NCI-H446 treated with DMSO at 0.1 percent for 48 hours (cell line): ENCODE measurements at regions not wholly inside any gene's neighbourhood (a gene's known extent, or its start where the extent isn't known, plus 50 kb on each side); places are given as distances from the start of the nearest gene placed in this dataset.

Experiments
- DNase-seq: peaks from one replicate; lab custom pipeline; 2025; lab: John Stamatoyannopoulos, UW

DNA sequence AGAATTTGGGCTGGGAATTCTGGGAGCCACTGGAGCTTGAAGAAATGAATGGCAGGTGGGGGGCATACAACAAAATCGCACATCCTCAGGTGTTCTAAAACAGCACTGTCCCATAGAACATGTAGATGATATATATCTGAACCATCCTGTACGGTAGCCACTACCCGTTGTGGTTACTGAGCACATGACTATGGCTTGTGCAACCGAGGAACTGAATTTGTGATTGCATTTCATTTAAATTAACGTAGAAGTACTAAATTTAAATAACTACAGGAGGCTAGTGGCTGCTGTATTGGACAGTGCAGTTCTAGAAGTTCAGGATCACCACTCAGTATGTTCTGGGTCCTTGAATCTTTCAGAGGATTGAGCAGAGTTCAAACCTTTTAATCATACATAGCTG, 172.4 kb downstream of the PHETA1 start:
- DNase-seq, result no peak

DNA sequence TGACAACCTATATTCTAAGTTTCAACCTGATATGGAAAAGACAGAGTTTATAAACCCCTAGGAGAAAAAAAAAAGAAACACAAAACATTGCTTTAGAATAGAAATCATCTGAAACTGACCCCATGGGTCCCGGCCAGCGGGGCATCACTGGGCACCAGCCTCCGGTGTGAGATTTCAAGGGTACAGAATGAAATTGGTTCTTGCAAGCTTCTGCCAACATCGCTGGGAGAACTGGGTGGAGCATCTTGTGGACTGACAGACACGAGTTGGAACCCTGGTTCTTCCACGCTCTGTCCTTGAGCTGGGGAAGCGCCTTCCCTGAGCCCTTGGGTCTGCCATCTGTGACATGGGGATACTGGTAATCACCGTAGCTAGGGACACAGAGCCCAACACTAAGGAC, 173.6 kb downstream of the PHETA1 start:
- no peak for DNase-seq

DNA sequence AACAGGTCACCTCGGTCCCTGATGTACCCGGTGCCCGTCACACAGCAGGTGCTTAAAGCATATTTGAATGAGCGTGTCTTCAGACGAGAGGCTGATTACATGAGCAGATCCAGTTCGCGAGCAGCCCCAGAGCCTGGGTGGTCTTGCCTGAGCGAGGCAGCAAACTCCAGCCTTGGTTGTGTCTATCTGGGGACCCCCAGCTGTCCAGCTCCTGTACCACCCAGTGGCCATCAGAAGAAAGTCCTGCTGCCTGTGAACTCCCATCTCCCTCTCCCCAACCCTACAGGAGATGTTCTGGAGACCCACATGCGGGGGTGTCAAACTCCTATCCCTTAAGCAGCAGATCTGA, 174.2 kb downstream of the PHETA1 start:
- no peak for DNase-seq

DNA sequence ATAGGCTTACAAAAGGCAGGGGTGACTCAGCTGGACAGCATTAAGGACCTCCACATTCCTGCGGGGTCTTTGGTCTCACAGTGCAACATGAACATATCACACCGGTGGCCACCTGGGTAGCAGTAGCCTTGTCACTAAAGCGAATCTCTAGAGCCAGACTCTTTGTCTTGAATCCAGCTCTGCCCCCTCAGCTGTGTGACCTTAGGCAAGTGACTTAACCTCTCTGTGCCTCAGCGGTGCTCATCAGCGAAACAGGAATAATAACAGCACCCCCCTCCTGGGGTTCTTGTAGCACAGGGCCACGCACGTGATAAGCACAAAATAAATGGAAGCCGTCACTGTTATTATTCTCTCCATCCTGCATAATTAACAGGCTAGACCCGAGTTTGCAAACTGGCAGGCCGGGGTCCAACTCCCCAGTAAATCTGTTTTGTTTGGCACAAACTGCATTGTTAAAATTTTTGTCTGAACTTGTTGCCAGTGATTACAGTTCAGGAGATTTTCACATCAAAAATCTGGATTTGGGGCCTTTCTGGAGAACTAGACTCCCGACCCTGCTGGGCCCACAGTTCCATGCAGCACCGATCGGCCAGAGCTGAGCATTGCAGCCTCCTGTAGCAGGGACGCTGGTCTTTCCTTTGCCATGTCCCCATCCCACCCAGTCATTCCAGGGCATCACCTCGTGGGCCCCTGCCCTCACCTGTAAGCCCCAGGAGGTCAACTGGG, 174.8 kb downstream of the PHETA1 start:
- no peak for DNase-seq

DNA sequence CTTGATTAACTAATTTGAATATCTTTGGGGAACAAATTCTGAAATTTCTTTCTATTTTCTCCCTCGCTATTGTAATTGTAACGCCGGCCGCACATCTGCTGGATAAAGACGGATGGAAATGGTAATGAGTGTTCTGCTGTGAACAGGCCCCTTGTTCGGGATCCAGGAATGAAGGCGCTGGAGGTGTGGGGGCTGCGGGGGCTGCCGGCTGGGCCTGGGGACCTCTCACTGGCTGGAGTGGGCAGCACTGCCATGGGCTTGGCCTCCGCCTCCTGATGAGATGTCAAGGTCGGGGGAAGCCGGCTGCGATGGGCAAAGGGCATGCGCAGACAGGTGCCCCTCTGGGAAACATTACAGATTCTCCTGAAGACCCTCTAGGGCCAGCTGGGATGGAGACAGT, 175.4 kb downstream of the PHETA1 start:
- no peak for DNase-seq

DNA sequence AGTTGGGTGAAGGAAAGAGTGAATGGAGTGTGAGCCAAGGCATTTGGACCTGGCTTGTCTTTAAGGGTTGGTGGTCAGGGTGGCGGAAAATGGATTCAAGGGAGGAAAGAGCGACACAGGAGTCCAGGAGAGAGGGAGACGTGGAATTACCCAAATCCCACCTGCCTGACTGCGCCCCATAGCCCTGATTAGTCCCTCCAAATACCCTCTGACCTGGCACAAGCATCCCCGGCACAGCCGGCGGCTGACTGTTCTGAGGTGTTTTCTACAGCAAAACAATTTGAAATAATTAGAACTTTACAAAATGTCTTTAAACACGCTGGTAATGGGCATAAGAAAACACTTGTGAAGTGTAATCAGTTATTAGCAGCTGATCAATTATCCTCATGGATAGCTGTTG, 175.8 kb downstream of the PHETA1 start:
- DNase-seq, result no peak

DNA sequence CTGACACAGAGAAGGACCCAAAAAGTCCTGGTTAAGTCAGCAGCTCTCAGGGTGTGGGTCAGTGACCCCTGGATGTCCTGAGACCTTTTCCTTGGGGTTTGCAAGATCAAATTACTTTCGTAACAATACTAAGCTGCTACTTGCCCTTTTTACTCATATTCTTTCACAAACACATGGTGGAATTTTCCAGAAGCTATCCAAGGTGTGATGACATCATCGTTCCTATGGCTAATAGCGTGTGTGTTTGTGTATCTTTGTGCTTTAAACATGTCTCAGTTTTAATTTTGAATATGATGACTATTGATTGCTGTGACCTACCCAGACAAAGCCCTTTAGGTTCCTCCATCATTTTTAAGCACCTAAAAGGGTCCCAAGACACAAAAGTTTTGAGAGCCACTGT, 176.2 kb downstream of the PHETA1 start:
- no peak for DNase-seq

DNA sequence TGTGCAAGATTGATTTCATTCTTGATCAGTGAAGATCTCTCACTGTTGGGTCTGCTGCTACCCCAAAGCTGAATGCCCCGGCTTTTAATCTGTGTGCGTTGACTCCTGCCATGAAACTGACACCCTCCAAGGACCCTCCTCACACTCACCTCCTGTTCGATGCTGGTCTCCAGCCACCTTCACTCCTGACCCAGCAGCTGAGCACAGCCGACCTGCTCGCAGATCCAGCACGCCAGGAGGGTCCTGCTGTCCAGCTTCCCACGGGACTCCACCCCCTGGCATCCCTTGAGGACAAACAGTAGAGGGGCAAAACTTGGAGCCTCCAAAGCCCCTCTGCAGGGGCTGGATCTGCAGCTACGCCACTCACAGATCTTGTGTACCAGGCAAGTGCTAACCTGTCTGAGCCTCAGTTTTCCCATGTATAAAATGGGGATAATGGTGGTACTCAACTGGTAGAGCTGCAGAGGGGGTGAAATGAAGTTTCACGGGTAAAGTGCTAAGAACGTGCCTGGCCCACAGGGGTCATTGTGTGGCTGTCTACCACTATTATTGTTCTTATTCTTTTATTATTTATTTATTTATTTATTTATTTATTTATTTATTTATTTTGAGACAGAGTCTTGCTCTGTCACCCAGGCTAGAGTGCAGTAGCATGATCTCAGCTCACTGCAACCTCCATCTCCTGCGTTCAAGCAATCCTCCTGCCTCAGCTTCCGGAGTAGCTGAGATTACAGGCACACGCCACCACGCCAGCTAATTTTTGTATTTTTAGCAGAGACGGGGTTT, 178.0 kb downstream of the PHETA1 start:
- no peak for DNase-seq

DNA sequence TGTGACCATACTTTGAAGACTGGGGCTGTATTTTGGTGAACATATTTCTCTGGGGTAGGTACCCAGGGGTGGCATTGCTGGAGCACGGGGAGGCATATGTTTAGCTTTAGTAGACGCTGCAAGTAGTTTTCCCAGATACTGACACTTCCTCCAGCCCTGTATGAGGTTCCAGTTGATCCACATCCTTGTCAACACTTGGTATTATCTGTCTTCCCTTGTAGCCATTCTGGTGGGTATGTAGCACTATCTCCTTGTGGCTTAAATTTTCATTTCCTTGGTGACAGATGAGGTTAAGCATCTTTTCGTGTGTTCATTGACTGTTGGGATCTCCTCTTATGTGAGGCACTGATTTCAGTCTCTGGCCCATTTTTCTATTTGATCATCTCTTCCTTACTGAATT, 179.1 kb downstream of the PHETA1 start:
- DNase-seq, result no peak

DNA sequence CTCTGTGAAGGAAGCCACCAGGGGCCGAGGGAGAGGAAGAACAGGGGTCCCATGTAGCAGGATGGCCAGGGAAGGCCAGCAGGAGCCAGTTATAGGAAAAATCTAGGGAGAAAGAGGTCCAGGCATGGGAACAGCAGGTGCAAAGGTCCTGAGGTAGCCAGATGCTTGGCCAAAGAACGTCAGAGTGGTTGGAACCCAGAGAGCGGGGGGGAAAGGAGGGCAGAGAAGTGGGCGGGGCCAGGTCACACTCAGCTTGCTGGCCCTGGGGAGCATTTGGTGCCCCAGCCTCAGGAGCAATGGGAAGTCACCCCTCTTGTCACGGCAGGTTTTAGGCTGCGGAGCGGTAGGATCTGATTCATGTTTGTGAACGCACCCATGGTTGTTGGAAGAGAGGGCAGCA, 180.5 kb downstream of the PHETA1 start:
- no peak for DNase-seq

DNA sequence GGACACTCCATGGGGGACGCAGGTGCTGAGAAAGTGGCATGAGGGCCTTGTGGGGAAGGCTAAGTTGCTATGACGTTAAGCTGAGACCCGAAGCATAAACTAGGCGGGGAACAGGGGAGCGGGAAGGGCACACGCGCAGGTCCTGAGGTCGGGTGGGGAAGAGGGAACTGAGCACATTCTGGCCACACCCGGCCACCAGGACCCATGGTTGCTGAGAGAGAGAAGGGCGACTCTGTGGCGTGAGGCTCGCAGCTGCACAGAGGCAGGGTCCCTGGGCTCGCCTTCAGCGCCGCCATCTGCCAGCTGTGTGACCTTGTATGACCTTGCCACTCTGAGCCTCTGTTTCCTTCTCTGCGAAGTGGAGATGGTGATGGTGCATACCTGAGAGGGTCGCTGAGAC, 182.5 kb downstream of the PHETA1 start:
- DNase-seq, result no peak

DNA sequence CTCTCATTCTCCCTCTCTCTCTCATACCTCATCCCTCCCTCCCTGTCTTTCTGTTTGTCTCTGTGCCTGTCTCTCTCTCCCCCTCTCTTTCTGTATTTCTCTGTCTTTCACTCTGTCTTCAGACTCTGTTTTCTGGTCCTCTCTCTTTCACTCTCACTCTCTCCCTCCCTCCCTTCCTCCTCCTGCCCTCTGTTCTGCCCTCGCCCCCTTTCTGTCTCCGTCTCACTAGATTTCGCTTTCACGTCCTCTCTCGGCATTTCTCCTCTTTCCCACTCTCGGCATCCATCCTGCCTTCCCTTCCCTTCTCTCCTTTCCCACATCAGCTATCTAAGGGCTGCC, 183.0 kb downstream of the PHETA1 start:
- no peak for DNase-seq

DNA sequence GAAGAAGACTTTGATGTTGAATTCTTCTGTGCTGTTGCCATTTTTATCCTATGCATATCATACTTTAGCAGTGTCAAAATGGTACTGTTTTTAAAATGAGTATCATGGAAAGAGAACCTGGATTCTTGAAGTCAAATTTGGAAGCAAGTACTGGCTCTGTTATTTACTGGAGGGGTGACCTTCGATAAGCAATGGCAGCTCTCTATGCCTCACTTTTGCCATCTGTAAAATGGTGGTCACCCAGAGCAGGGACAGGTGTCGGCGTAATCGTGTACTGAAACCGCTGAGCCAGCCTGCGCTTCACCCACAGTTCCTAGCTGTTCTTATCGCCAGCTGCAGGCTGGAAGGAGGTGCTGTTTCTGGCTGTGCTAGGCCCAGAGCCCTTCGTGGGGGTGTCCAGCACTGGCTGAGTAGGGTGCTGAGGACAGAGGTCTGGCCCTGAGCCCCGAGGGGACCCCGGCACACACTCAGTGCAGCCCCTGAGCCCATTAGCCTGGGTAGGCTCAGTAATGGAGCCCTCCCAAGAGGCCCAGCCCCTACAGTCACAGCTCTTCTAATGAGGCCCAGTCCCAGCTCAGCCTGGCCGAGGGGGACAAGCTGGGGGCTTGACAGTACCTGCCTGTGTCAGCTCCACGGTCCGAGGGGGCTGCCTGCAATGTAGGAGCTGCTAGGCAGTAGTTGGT, 183.5 kb downstream of the PHETA1 start:
- no peak for DNase-seq

DNA sequence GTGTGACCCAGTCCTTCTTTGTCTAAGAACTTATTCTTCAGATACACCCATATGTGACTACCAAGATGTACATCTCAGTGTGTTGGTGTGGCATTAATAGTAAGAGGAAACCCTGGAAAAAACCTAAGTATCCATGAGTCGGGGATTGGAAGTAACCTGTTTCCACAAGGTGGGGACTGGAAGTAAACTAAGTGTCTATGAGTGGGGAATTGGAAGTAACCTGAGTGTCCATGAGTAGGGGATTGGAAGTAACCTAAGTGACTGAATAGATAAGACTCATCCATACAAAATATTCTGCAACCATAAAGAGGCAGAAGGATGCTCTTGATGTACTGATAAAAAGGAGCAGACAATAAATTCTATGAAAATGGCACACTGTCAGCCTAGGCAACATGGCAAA, 184.7 kb downstream of the PHETA1 start:
- DNase-seq, result no peak

DNA sequence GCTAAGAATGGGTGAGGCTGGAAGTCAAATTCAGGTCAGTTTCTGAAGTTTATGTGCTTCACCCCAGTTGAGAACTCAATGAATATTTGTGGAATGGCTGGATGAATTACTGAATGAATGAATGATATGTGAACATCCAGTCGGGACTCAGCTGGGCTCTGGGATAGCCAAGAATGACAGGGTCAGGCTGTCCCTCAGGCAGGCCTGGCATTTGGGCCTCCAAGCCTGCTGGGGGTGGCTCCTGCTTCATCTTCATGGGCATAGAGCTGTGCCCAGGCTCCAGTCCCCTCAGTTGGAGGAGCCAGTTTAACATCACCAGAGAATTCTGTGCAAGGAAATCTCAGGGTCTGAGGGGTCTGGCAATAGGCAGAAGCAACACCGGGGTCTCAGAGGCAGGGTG, 185.8 kb downstream of the PHETA1 start:
- no peak for DNase-seq

DNA sequence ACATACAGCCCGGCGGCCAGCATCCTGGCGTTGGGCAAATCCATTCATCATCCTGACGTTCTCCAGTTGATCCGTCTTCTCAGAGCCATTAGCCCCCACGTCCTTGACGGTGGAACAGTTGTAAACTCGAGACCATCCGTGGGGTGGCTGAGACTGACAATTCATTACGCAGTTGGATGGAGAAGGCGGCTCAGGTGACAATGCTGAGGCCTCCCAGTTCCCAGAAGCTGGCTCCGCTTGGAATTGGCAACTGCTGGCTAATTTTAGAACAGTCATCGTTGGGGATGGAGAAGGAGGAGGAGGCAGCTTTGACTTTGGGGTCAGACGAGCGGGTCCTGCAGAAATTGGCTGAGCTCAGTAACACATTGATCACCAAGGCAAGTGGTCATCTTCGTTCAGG, 186.5 kb downstream of the PHETA1 start:
- DNase-seq, result no peak

DNA sequence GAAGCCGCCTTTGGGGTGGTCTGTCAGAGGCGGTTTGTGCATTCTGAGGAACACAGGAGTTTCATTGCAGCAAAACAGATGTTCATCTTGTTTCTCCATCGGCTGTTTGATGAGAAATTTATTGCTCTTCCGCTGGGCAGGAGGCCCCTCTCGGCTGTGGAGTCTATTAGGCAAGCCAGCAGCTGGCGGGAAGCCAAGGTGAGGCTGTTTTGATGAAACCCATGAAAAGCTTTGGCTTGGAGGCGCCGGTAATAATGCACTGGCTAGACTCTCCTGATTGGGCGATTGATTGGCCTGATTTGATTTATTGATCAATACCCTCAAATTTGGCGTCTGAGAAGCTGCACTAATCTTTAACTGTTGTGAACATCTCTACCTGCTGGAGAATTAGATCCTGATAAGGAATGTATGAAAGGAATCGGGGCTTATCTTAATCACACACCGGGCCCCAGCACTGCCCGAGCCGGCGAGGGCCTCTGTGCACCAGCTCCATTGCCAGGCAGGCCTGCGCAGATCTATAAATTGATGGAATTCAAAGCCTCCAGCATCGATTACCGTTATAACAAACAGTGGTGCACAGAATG, 187.7 kb downstream of the PHETA1 start:
- DNase-seq, result peak; percentile 59

DNA sequence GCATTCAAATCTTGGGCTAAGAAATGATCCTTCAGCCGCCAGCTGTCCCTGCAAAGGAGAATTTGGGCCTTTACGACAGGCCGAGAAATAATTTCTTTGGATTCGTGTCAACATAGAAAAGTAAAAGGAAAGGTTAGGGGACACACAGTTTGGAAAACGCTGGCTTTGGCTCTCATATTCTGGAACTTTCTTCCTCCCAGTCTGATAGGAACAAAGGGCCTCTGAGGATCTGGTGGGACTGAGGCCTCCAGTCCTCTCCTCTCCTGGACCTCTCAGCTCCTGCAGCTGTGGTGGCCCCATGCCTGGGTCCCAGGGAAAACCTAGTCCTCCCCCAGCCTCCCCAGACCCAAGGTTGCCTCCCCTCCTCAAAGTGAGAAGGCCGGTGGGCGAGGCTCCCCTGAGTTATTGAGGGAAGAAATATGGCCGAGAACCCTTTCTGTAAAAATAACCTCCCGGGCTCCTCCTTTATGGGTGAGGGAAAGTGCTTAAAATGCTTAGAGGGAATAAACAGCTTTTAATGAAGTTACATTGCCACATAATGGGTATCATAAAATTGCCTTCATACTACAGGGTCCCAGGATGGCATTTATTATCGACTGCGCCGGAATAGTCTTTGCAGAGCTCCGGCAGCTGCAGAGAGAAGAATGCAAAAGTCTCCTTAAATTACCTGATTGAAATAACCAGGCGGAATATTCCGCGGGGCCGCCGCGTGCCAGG, 188.3 kb downstream of the PHETA1 start:
- DNase-seq, result no peak

DNA sequence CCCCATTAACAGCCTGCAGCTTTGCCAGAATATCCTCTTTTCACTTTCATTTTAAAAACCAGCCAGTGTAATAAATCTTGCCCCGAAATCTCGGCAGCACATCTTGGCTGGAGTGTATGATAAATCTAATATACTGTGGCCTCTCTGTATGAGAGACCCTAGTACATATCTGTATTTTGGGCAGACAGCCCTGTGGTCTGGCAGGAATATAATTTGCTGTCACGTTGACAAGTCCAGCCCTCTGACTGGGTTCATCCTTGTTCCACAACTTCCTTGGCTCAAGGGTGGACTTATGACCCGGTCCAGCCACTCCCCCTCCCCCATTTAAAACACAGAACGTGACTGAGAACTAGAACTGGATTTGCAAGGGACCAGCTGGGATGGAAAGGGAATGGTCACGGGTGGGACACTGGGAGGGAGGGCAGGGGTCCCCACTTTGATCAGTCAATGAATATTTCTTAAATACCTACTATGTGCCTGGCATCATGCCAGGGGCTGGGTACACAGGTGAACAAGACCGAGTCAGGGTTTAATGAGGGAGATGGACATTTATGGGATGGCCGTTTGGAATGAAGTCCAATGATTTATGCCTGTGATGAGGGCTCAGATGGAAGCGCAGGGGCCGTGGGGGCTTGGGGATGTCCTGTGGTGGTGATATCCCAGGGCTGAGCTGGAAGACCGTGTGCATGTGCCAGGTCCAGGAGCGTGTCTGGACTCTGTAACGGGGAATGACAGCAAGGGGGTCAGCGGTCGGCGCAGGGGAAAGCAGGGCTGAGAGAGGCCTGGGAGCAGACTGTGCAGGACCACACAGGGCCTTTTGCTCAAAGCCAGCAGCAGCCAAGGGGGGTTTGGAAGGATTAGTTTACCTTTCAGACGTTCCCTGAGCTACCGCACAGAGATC, 190.5 kb downstream of the PHETA1 start:
- DNase-seq, result no peak

DNA sequence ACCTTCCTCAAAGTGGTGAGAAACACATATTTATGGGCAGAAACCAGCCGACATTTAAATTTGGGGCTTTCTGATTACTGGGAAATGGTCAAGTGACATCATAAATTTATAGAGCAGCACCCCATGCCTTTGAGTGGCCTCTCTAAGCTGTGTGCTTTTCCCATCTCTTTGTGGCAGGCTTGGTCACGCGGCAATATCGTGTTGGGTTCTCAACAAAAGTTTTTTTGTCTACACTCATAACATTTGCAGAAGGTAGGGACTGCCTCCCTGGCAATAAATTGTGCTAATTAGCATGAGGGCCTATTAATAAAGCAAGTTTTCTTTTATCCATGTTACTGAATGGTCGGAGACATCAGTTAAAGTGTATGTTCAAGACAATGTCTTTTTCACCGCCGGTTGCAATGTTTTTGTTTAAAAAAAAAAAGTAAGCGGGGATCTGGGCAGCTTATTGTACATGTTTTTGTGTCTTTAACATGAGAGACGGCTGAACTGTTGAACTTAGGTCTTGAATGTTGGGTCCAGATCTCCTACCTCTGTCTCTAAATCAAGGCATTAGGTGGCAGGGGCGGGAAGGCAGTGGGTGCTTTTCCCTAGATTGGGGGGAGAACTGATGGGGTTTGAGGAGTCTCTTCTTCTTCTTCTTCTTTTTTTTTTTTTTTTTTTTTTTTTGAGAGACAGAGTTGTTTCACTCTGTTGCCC, 193.3 kb downstream of the PHETA1 start:
- no peak for DNase-seq

DNA sequence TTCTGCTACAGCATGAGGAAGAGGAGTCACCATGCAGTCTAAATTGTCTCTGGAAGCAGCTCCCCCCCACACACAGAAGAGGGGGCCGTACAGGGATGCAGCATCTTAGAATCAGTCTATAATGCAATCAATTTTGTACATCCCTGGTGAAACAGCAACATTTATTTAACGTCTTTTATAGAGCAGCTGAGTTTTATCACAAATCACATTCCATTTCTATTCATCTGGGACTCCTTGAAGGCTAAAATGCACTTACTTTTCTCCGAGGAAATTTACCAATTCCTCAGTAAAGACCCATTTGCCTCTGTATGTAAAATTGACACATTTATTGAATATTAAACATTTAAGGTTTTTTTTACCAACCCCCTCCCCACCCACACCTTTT, 193.9 kb downstream of the PHETA1 start:
- no peak for DNase-seq
